GM12864 (cell line): ENCODE measurements at regions not wholly inside any gene's neighbourhood (a gene's known extent, or its start where the extent isn't known, plus 50 kb on each side); places are given as distances from the start of the nearest gene placed in this dataset.

Source experiments
- DNase-seq: peaks from one replicate; pipeline ENCODE4 v3.0.0-alpha.2; 2011; ENCODE audit warnings: low read depth
- H3K4me3 ChIP-seq: 2 replicates; pipeline ENCODE4 v1.5.1; 2011; ENCODE audit warnings: mild to moderate bottlenecking, low read depth, low read length, control low read depth
- TF ChIP-seq, protein P1 (sequence below): IDR thresholded peaks from 2 replicates; pipeline ENCODE4 v1.5.1; 2011; ENCODE audit warnings: low read depth, mild to moderate bottlenecking, moderate library complexity, low read length, control low read depth, inconsistent platforms; ENCODE audit errors: missing control alignments

DNA sequence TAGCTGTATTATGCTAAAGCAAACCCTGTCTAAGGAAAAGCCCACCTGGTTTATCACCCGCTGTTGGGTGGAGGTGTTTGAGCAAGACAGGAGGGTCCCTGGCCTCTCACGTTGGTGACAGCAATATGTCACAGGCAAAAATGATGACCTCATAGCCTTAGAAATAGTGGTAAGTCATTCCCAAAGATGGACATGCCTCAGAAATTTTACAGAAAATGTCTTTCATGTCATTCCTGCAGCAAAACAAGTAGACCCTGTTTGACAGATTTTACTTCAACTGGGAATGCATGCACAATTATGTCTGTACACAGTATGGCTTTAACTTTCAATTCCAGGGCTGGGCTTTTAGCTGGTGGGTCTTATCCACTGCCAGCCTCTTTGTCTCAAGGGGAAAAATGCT is 362.3 kb upstream of the C2CD4B start:
- no peak for DNase-seq
- TF ChIP-seq, protein P1, sequence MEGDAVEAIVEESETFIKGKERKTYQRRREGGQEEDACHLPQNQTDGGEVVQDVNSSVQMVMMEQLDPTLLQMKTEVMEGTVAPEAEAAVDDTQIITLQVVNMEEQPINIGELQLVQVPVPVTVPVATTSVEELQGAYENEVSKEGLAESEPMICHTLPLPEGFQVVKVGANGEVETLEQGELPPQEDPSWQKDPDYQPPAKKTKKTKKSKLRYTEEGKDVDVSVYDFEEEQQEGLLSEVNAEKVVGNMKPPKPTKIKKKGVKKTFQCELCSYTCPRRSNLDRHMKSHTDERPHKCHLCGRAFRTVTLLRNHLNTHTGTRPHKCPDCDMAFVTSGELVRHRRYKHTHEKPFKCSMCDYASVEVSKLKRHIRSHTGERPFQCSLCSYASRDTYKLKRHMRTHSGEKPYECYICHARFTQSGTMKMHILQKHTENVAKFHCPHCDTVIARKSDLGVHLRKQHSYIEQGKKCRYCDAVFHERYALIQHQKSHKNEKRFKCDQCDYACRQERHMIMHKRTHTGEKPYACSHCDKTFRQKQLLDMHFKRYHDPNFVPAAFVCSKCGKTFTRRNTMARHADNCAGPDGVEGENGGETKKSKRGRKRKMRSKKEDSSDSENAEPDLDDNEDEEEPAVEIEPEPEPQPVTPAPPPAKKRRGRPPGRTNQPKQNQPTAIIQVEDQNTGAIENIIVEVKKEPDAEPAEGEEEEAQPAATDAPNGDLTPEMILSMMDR = no peak
- no peak overlapping the region for H3K4me3 ChIP-seq

DNA sequence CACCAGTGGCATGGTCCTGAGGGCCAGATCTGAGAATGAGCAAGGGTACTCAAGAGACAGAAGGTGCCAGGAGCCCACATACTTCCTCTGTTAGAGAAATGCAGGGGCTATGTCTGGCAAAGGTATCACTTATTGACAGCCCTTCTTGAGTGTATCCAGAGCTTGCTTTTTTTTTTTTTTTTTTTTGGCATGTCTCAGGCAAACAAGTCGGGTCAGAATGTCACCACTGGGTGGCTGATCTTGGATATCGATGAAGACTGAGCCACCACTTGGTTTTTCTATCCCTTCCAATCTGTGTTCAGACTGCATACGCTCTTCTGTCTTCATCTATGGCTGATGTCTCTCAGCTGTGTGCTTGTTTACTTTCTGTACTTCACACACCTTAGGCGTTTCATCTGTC is 363.4 kb upstream of the C2CD4B start:
- TF ChIP-seq, protein P1 = no peak
- DNase-seq = no peak
- H3K4me3 ChIP-seq = no peak overlapping the region

DNA sequence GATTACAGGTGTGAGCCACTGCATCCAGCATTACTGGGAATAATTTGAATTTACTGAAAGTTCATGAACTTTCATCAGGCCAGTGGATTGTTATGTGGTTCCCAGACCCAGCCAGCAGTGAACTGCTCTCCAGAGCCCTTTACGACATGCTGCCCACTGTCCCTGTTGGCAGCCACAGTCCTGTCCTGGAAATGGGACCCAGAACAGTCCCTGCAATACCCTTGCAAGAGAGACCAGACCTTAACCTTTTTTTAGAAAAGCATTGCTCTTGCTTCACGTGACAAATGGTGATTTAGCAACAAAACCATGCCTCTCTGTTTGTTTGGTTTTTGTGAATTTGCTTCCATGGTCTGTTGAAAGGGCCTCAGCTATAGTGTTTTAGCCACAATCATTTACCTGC is 367.3 kb upstream of the C2CD4B start:
- no peak for DNase-seq

DNA sequence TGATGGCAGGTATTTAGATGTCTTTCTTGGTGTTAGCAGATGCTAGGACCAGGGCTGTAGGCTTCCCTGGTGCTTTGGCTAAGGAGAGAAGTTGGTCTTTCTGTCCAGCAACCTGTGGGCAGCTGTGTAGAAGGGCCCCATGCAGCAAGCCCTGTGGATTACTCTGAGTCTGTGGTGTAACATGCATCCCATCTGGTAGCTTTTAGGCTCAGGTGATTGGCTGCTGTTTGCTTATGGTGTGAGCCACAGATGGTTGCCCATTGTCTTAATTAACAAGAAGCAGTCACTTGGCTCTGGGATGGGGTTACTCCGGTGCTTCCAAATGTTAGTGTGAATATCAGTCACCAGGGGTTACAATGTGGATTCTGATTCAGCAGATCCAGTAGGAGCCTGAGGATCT is 368.6 kb upstream of the C2CD4B start:
- H3K4me3 ChIP-seq = no peak overlapping the region
- no peak for DNase-seq
- TF ChIP-seq, protein P1 = no peak

More for the DNA sequence above, 367.3 kb upstream of the C2CD4B start:
- TF ChIP-seq, protein P1 = no peak
- no peak overlapping the region for H3K4me3 ChIP-seq

DNA sequence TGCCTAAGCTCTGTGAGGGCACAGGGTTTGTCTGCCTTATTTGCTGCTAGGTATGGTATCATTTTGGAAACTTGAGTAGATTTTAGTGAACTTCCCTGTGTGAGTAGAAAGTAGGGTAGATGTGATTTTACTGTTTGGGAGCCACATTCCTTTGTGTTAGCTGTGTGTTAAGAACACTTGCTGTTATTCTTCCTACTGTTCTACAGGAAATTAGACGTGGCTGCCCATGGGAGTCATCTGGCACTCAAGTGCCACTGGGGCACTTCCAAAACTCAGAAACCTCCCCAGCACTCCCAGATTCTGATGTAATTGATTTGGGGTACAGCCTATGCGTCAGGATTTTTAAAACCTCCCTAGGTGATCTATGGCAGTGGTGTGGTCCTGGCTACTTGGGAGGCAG is 369.9 kb upstream of the C2CD4B start:
- TF ChIP-seq, protein P1 = no peak
- no peak overlapping the region for H3K4me3 ChIP-seq
- DNase-seq = no peak

DNA sequence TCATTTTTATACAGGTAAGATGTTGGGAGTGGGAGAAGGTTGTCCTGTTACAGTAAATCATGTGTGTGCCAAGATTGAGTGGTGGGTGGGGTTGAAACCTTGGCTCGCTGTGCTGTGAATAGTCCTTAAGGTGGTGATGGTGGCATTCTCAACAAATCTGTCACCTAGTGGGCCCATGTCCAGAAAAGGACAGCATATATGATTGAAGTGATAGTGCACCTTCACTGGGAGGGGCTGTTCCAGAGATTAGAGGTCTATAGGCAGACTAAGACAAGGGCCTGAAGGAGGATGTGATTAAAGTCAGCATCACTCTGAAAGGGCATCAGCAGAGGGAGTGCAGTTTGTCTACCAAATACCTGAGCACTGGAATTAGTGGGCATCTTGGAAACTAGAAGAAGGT is 374.2 kb upstream of the C2CD4B start:
- no peak for DNase-seq

DNA sequence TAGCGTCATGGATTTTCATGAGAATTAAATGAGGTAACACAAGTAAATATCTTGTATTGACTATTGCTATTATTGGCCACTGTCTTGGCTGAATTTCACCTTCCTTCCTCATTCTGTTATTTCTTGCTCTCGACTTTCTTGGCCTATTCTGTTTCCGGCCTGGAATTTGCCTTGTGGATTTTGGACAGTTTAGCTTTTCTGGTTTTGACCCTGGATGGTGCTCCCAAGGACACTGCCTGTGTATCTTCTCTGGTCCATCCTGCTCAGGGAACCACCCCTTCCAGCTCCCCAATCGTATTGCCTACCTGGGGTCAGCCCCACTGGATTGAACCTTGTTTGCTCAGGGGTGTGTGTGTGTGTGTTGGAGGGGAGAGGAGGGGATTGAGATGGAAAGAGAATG is 376.2 kb upstream of the C2CD4B start:
- TF ChIP-seq, protein P1 = no peak
- H3K4me3 ChIP-seq = no peak overlapping the region
- DNase-seq = no peak

More for the DNA sequence above, 374.2 kb upstream of the C2CD4B start:
- no peak overlapping the region for H3K4me3 ChIP-seq
- TF ChIP-seq, protein P1 = no peak
